HepG2 (cell line): ENCODE measurements at regions not wholly inside any gene's neighbourhood (a gene's known extent, or its start where the extent isn't known, plus 50 kb on each side); places are given as distances from the start of the nearest gene placed in this dataset.

Experiments
- ATAC-seq: fragments of 200-7000 bp; cut with Tn5 transposase; 3 replicates; pipeline ENCODE4 v1.9.1; 2020; ENCODE audit warnings: mild to moderate bottlenecking, moderate library complexity
- BruUV-seq: library from RNA; stranded (reverse); fragments of 400-500 nt; replicated peaks from 2 replicates; lab custom pipeline; 2021; lab: Mats Ljungman, UMichigan
- CTCF ChIA-PET: fragments of 300-600 bp; formaldehyde crosslinking; extraction: SDS; loops from one replicate; lab custom pipeline; 2021; ENCODE audit warnings: low total read pairs, inconsistent platforms, low intra/inter-chr PET ratio; lab: Yijun Ruan, JAX
- POLR2A ChIA-PET: fragments of 350-600 bp; sonication (Branson Sonifier 250); formaldehyde crosslinking; loops from one replicate; lab custom pipeline; 2020; ENCODE audit warnings: antibody characterized with exemption, inconsistent platforms; lab: Yijun Ruan, JAX
- DNase-seq: peaks from one replicate; pipeline ENCODE4 v3.0.0-alpha.2; 2015; ENCODE audit warnings: low spot score
- FAIRE-seq: peaks from 3 replicates; lab custom pipeline; 2011; peaks lifted over from hg19 to GRCh38; lab: Jason Lieb, UNC
- H2AFZ ChIP-seq: one replicate; pipeline ENCODE4 v1.6.1; 2011; ENCODE audit warnings: low read length, inconsistent platforms
- H3K27ac ChIP-seq: fragments of 300-600 bp; 3 replicates; pipeline ENCODE4 v1.8.0; 2011; ENCODE audit warnings: mixed run types, mild to moderate bottlenecking, mixed read lengths, low read length, inconsistent platforms; ENCODE audit not compliant: insufficient read depth; ENCODE audit errors: extremely low read length
- H3K27me3 ChIP-seq, 2 experiments: fragments of 200-600 bp in 1 of 2; 2 replicates in 1 of 2; 3 replicates in 1 of 2; pipeline versions ENCODE4 v1.6.0 to v1.8.0; 2011; ENCODE audit warnings: low read length in 2 of 2, mild to moderate bottlenecking in 2 of 2, moderate library complexity in 2 of 2, inconsistent platforms in 1 of 2; ENCODE audit not compliant: insufficient read depth in 2 of 2, control insufficient read depth in 1 of 2
- H3K36me3 ChIP-seq, 2 experiments: fragments of 200-600 bp in 1 of 2; replicated peaks in 1 of 2; 2 replicates in 1 of 2; 3 replicates in 1 of 2; pipeline versions ENCODE4 v1.5.1 to v1.8.0; 2011; ENCODE audit warnings: low read length in 2 of 2, inconsistent platforms in 1 of 2; ENCODE audit not compliant: insufficient read depth in 2 of 2, control insufficient read depth in 1 of 2
- H3K4me1 ChIP-seq: 2 replicates; pipeline ENCODE4 v1.5.1; 2012; ENCODE audit warnings: low read length, inconsistent platforms; ENCODE audit not compliant: insufficient read depth
- H3K4me2 ChIP-seq: 2 replicates; pipeline ENCODE4 v1.6.0; 2011; ENCODE audit warnings: low read depth, low read length, inconsistent platforms
- H3K4me3 ChIP-seq, 3 experiments: fragments of 200-600 bp in 1 of 3; sonication (generic), shearing (Covaris generic) in 1 of 3; replicated peaks in 1 of 3; 2 replicates each; pipeline ENCODE4 v1.5.1; 2011 to 2016; ENCODE audit warnings: low read length in 3 of 3, inconsistent platforms in 2 of 3, low read depth in 2 of 3, mild to moderate bottlenecking in 2 of 3, control low read depth in 1 of 3, mixed read lengths in 1 of 3; ENCODE audit not compliant: insufficient read depth in 1 of 3
- H3K79me2 ChIP-seq: one replicate; pipeline ENCODE4 v1.6.1; 2011; ENCODE audit warnings: low read length, inconsistent platforms; ENCODE audit not compliant: insufficient read depth
- H3K9ac ChIP-seq: 2 replicates; pipeline ENCODE4 v1.6.0; 2011; ENCODE audit warnings: mild to moderate bottlenecking, low read depth, low read length, inconsistent platforms; ENCODE audit not compliant: insufficient read depth
- H3K9me3 ChIP-seq: 2 replicates; pipeline ENCODE4 v1.5.1; 2012; ENCODE audit warnings: mild to moderate bottlenecking, low read length
- H4K20me1 ChIP-seq: 2 replicates; pipeline ENCODE4 v1.6.0; 2011; ENCODE audit warnings: inconsistent platforms, mild to moderate bottlenecking, low read length, moderate library complexity; ENCODE audit not compliant: insufficient read depth
- IKZF4 ChIP-seq: sonication (generic); formaldehyde crosslinking; IDR thresholded peaks from 2 replicates; pipeline ENCODE4 v1.5.1; 2020; ENCODE audit warnings: borderline replicate concordance, mild to moderate bottlenecking, low read depth, missing genetic modification reagents; ENCODE audit errors: not compliant biosample characterization
- PAX8 ChIP-seq: sonication (generic); formaldehyde crosslinking; IDR thresholded peaks from 2 replicates; pipeline ENCODE4 v1.8.0; 2022; ENCODE audit warnings: mild to moderate bottlenecking, missing genetic modification reagents, borderline replicate concordance
- PHF20 ChIP-seq: sonication (generic); formaldehyde crosslinking; IDR thresholded peaks from 2 replicates; pipeline ENCODE4 v1.5.0; 2020; ENCODE audit warnings: mild to moderate bottlenecking, missing genetic modification reagents
- RFX1 ChIP-seq: fragments of 450-650 bp; IDR thresholded peaks from 2 replicates; pipeline ENCODE4 v1.6.1; 2017
- SMARCE1 ChIP-seq: fragments of 450-650 bp; IDR thresholded peaks from 2 replicates; pipeline ENCODE4 v1.6.1; 2017; ENCODE audit warnings: borderline replicate concordance
- TEAD2 ChIP-seq: sonication (generic); formaldehyde crosslinking; IDR thresholded peaks from 2 replicates; pipeline ENCODE4 v1.9.0; 2021; ENCODE audit warnings: missing genetic modification reagents
- TEAD3 ChIP-seq: optimal IDR thresholded peaks from 2 replicates; pipeline ENCODE3; 2016; ENCODE audit warnings: borderline replicate concordance
- THAP9 ChIP-seq: sonication (generic); formaldehyde crosslinking; IDR thresholded peaks from 2 replicates; pipeline ENCODE4; 2020; ENCODE audit warnings: missing genetic modification reagents, mild to moderate bottlenecking, borderline replicate concordance
- ZFYVE20 ChIP-seq: sonication (generic); formaldehyde crosslinking; IDR thresholded peaks from 2 replicates; pipeline ENCODE4 v1.8.0; 2023; ENCODE audit warnings: low read depth, mild to moderate bottlenecking, moderate library complexity, missing genetic modification reagents, borderline replicate concordance
- ZNF430 ChIP-seq: sonication (generic); formaldehyde crosslinking; IDR thresholded peaks from 2 replicates; pipeline ENCODE4 v1.9.0; 2021; ENCODE audit warnings: mild to moderate bottlenecking, missing genetic modification reagents
- WGBS: methylation state at CpG from one replicate; pipeline ENCODE4 v1.1.6; 2017; ENCODE audit warnings: low lambda C conversion rate; 5-methylcytosine and 5-hydroxymethylcytosine counted together
- in situ Hi-C: cut with HindIII; loops from 2 replicates; pipeline ENCODE4 v1.10.0; 2017; ENCODE audit warnings: low pct_unique_long_range_greater_than_20kb; ENCODE audit not compliant: extremely low pct_ligation_motif_present
- intact Hi-C: fragments of 100-400 bp; cut with micrococcal nuclease; formaldehyde crosslinking; loops from one replicate; pipeline ENCODE4 v1.10.0; 2022; ENCODE audit not compliant: unreplicated experiment
- TF ChIP-seq, protein P1 (sequence below): sonication (generic); formaldehyde crosslinking; IDR thresholded peaks from 2 replicates; pipeline ENCODE4 v1.4.0; 2020; ENCODE audit warnings: mild to moderate bottlenecking, missing genetic modification reagents

DNA sequence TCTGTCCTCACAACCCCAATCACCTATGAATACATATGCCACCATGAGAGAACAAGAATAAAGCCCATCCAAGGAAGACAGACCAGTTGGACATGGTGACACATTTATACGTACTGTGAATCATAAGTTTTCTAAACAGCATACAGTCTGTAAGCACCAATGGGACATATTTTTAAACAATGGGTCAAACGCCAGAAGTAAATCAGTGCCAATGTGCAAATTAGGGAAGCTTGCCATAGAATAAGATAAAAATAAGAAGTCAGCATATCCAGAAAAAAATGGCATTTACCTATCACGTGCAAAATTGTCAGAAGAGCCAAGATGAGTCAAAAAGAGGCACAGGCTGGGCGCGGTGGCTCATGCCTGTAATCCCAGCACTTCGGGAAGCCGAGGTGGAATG lies 910.4 kb downstream of the SORCS1 start:
- no peak overlapping the region for H2AFZ ChIP-seq
- no peaks in the 10 kb centered on the region for H4K20me1 ChIP-seq
- no peak overlapping the region for H3K27ac ChIP-seq
- no peak for ATAC-seq
- no TSS peak for BruUV-seq
- intact Hi-C loops (no loop called here), in situ Hi-C loops (no loop called here)
- H3K4me1 ChIP-seq, result no peaks in the 10 kb centered on the region
- no peaks in the 10 kb centered on the region for H3K27me3 ChIP-seq
- H3K36me3 ChIP-seq, result no peaks in the 10 kb centered on the region
- no peak overlapping the region for H3K4me3 ChIP-seq
- H3K9ac ChIP-seq, result no peak overlapping the region
- FAIRE-seq, result no peak
- no peak for DNase-seq
- no peak overlapping the region for H3K4me2 ChIP-seq
- TF ChIP-seq SMARCE1 (no peak), PHF20 (no peak), TEAD3 (no peak)
- TF ChIP-seq, protein P1, sequence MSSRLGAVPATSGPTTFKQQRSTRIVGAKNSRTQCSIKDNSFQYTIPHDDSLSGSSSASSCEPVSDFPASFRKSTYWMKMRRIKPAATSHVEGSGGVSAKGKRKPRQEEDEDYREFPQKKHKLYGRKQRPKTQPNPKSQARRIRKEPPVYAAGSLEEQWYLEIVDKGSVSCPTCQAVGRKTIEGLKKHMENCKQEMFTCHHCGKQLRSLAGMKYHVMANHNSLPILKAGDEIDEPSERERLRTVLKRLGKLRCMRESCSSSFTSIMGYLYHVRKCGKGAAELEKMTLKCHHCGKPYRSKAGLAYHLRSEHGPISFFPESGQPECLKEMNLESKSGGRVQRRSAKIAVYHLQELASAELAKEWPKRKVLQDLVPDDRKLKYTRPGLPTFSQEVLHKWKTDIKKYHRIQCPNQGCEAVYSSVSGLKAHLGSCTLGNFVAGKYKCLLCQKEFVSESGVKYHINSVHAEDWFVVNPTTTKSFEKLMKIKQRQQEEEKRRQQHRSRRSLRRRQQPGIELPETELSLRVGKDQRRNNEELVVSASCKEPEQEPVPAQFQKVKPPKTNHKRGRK, result no peak
- peaks cover 27% of the 10 kb centered on the region for H3K9me3 ChIP-seq
- CTCF ChIA-PET, result no interaction called here
- H3K79me2 ChIP-seq, result no peaks in the 10 kb centered on the region
- POLR2A ChIA-PET, result no interaction called here
- 3% methylated on average over 6 of the region's 7 CpGs for WGBS

- Histone ChIP-seq H3K27ac (no peak overlapping the region), H4K20me1 (no peaks in the 10 kb centered on the region), H3K9ac (no peak overlapping the region), H3K79me2 (no peaks in the 10 kb centered on the region), H3K36me3 (no peaks in the 10 kb centered on the region), H3K4me1 (no peaks in the 10 kb centered on the region), H3K4me2 (no peak overlapping the region), H3K27me3 (no peaks in the 10 kb centered on the region), H2AFZ (no peak overlapping the region), H3K9me3 (peaks cover 41% of the 10 kb centered on the region), H3K4me3 (no peak overlapping the region)
- no peak for ATAC-seq
- no TSS peak for BruUV-seq
- TF ChIP-seq ZNF430 (CRISPR knock-in tag) (no peak), THAP9 (CRISPR knock-in tag) (no peak), ZFYVE20 (no peak), PAX8 (CRISPR knock-in tag) (no peak), RFX1 (no peak), IKZF4 (CRISPR knock-in tag) (no peak), TEAD2 (no peak)
- intact Hi-C loops (no loop called here), in situ Hi-C loops (no loop called here)
- ChIA-PET CTCF (no interaction called here), POLR2A (no interaction called here)
- no peak for FAIRE-seq
- no peak for DNase-seq
Measured at GRCh38 chr10:106252541-106252940, 912.0 kb downstream of the SORCS1 start.
